ENCODE measurements at regions not wholly inside any gene's neighbourhood (a gene's known extent, or its start where the extent isn't known, plus 50 kb on each side); places are given as distances from the start of the nearest gene placed in this dataset.

- TF ChIP-seq CUX1 (CRISPR knock-in tag; IDR thresholded peaks at IDR 0.05), result no peak
- no peak for TF ChIP-seq BHLHE40 (IDR thresholded peaks at IDR 0.05; ENCODE audit: low read length)
- no peak for TF ChIP-seq FOXP4 (CRISPR knock-in tag; IDR thresholded peaks at IDR 0.05; ENCODE audit: borderline replicate concordance)
- TF ChIP-seq ETV1 (tag; conservative IDR thresholded peaks at IDR 0.05; ENCODE audit: low read depth), result no peak
- no peak for TF ChIP-seq SMAD3 (CRISPR knock-in tag; conservative IDR thresholded peaks at IDR 0.05)
- TF ChIP-seq HDAC3 (IDR thresholded peaks at IDR 0.05; ENCODE audit: borderline replicate concordance, partially characterized antibody), result peak; percentile 21
- no peak for TF ChIP-seq SMARCB1 (IDR thresholded peaks at IDR 0.05; ENCODE audit: insufficient read length, low read depth)
- no peak for TF ChIP-seq NR3C1 (CRISPR knock-in tag; IDR thresholded peaks at IDR 0.05)
- TF ChIP-seq IRF1 (CRISPR knock-in tag; IDR thresholded peaks at IDR 0.05; ENCODE audit: borderline replicate concordance), result no peak
- TF ChIP-seq KDM4B (IDR thresholded peaks at IDR 0.05; ENCODE audit: borderline replicate concordance in 2 of 2, low read depth in 1 of 2), result no peak
- peak; percentile 77; the same call in 1 of the 2 replicates for TF ChIP-seq MEF2A (IDR thresholded peaks at IDR 0.05; ENCODE audit: control insufficient read depth, low read depth, low read length)
- no peak for TF ChIP-seq ELK1 (CRISPR knock-in tag; IDR thresholded peaks at IDR 0.05)
- peak; percentile 95 to 98 for TF ChIP-seq TRIM24 (IDR thresholded peaks at IDR 0.05)
- TF ChIP-seq GATAD2A (IDR thresholded peaks at IDR 0.05), result peak; percentile 74; the same call in 1 of the 2 replicates
- TF ChIP-seq ELK3 (CRISPR knock-in tag; IDR thresholded peaks at IDR 0.05), result no peak
- TF ChIP-seq SAFB (IDR thresholded peaks at IDR 0.05; ENCODE audit: borderline replicate concordance, low read depth, low read length), result no peak
- TF ChIP-seq HDAC6 (IDR thresholded peaks at IDR 0.05; ENCODE audit: low read depth, low read length), result no peak
- no peak for TF ChIP-seq KDM5B (IDR thresholded peaks at IDR 0.05; ENCODE audit: insufficient replicate concordance, low read depth, low read length)
- TF ChIP-seq BCOR (IDR thresholded peaks at IDR 0.05), result peak; percentile 85
Observed at GRCh38 chr22:19648419-19648929, 65.8 kb upstream of the SEPTIN5 start (continued).
